ENCODE measurements at regions not wholly inside any gene's neighbourhood (a gene's known extent, or its start where the extent isn't known, plus 50 kb on each side); places are given as distances from the start of the nearest gene placed in this dataset.
A peak's percentile ranks its signal among the peaks of the same experiment; 100 is the strongest.
"Not testable (repeated sequence)": the region's sequence is repeated elsewhere in the genome, so short reads cannot be mapped to it uniquely, and the experiment has no call there.

GRCh38 chr1:244297087-244297486 lies 154.6 kb downstream of the ADSS2 start:
- DNase-seq (ENCODE audit: low spot score) = no peak

GRCh38 chr1:244297616-244298015 lies 154.1 kb downstream of the ADSS2 start:
- DNase-seq (ENCODE audit: low spot score) = no peak

GRCh38 chr1:244300029-244300375 lies 151.7 kb downstream of the ADSS2 start:
- DNase-seq (ENCODE audit: low spot score) = not testable (repeated sequence)

DNA sequence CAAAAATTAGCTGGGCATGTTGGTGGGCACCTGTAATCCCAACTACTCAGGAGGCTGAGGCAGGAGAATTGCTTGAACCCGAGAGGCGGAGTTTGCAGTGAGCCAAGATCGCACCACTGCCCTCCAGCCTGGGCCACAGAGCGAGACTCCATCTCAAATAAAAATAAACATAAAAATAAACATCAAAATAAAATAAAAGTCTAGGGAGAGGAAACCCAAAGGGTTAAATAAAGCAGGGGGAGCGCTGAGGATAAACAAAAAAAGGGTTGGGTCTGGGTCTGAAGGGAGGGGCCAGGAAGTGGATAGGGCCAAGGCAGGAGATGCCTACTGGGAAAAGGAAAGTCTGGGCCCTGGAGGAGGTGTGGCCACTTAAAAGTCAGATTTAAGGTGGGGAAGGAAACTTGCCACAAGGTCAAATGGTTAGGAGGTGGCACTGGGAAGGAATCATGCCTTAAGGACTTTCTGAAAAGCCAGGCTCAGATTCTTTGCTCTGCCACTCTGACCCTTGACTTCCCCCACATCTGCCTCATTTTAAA lies 150.0 kb downstream of the ADSS2 start:
- DNase-seq (ENCODE audit: low spot score) = no peak

DNA sequence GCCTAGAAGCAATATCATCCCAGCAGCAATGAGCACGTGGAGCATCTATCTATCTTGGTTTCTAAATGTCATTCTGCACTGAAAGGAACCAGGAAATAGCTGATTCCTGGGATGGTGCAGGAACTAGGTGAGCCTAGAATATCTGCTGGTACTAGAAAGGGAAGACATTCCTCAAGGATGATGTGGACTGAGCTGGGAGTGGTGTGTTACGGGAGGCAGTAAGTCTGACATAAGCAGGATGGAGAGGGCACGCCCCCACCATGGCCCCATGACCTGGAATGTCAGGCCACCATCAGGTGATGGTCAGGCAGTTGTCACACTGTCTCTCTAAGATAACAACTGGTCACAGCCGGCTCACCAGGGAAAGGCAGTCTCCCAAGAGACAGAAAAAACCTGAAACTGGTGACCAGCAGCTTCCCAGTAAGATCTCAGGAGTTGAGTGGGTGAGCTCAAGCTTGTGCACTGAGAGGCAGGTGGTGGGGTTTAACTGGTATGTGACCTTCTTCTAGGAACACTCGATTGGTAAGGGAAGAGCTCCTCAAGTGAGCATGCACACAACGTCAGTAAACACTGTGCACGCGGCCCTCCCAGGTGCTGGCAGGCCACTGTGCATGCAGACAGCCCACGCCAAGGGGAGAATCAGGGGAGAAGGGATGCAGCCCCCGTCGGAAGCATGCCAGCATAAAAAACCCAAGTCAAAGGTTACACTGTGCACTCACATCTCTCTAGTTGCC lies 148.7 kb downstream of the ADSS2 start:
- no peak for DNase-seq (ENCODE audit: low spot score)

- DNase-seq (ENCODE audit: low spot score) = no peak
Measured at GRCh38 chr1:244303610-244303969, 148.1 kb downstream of the ADSS2 start.

DNA sequence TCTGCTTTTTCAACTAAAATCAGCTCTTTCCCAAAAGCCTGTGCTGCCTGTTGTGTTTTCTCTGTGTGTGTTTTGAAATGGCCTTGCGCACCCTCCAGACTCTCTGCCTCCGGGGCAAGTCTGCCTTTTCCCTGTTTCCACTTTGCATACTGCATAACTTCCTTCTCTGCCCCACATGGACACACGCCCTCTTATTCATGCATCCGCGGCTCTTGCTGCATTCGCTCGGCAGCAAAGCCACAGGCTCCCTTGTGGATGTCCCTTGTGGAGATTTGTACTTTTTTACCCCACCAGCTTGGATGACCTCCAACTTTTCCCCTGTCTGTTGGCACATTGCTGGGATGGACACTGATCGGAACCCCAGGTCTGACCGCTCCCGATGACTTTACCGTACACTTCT lies 147.6 kb downstream of the ADSS2 start:
- no peak for DNase-seq (ENCODE audit: low spot score)

DNA sequence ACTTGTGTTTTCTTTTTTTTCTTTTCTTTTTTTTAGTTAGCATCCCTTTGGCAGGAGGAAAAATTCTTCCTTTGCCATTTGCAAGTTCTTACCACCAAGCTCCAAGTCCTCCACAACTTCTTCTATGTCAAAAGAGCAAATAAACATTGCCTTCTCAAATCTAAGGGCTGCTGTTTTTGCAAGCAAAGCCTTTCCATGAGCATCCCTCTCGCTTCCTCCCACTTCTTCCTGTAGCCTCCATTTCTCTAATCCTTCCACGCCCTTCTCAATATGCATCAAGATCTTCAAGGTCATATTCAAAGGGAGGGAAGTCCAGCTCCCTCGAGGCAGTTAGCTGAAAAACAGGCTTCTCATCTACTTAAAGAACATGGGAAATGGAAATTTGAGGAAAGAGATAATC lies 147.1 kb downstream of the ADSS2 start:
- DNase-seq (ENCODE audit: low spot score) = no peak

DNA sequence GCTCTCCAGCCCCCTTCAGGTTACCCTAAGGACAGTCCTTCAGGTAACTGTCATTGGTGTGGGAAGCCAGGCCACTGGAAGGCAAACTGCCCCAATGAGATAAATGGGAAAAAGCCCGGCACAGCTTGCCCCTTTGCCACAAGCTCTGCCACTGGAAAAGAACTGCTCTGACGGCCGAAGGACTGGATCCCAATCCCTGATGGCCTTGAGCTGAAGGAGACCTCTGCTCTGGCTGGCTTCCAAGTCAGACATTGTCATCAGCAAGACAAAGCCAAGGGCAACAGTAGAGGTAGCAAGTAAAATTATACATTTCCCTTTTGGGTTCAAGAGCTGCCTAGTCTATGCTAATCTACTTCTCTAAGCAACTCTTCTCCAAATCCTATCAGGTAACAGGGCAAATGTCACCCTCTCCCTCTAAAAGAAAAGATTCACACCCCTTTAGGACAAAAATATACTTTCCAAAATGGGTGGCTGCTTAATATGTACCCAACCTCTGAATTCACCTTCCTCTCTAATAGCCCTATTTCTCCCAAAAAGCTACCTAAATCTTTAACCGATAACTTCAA lies 145.8 kb downstream of the ADSS2 start:
- DNase-seq (ENCODE audit: low spot score) = no peak

- no peak for DNase-seq (ENCODE audit: low spot score)
Measured at GRCh38 chr1:244306544-244306943, 145.2 kb downstream of the ADSS2 start.

DNA sequence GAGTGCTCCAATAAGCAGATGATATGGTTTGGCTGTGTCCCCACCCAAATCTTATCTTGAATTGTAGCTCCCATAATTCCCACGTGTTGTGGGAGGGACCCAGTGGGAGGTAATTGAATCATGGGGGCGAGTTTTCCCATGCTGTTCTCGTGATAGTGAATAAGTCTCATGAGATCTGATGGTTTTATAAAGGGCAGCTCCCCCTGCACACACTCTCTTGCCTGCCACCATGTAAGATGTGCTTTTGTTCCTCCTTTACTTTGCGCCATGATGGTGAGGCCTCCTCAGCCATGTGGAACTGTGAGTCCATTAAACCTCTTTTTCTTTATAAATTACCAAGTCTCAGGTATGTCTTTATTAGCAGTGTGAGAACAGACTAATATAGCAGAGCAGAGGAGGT lies 142.5 kb downstream of the ADSS2 start:
- not testable (repeated sequence) for DNase-seq (ENCODE audit: low spot score)

GRCh38 chr1:244311784-244312532 lies 139.8 kb downstream of the ADSS2 start:
- DNase-seq (ENCODE audit: low spot score) = no peak

DNA sequence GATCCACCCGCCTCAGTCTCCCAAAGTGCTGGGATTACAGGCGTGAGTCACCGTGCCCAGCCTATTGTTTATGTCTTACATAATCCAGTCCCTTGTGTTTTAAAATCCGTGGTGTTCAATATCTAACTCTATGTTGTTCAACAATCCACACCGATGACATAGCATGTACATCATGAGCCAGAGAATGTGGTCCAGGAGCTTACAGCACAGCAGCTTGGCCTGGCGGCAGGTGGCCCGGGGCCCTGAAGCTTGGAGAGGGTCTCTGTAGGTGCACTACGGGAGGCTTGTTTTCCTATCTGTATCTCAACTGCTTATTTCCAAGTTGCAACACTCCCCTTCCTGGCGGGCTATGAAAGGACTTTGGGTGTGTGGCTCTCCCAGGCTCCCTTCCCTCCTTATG lies 138.4 kb downstream of the ADSS2 start:
- DNase-seq (ENCODE audit: low spot score) = no peak

GRCh38 chr1:244314921-244315559 lies 136.7 kb downstream of the ADSS2 start:
- DNase-seq (ENCODE audit: low spot score) = no peak

DNA sequence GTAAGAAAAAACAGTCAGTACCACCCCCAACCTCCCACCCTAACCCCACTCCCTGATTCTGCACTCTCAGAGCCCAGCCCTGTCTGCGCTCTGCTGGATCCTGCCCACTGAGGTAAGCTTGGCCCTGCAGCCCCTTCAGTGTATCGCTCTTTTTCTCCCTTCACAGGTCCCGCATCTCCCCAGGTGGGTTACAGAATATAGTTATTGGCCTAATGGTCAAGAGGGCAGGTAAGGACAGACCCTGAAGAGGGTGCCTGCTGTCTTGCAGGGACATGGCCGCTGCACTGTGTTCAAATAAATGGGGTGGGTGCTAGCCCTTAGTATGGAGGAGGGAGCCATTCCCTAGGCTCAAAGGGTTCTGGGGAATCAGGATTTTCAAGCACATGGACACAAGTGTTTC lies 135.7 kb downstream of the ADSS2 start:
- DNase-seq (ENCODE audit: low spot score) = no peak

DNA sequence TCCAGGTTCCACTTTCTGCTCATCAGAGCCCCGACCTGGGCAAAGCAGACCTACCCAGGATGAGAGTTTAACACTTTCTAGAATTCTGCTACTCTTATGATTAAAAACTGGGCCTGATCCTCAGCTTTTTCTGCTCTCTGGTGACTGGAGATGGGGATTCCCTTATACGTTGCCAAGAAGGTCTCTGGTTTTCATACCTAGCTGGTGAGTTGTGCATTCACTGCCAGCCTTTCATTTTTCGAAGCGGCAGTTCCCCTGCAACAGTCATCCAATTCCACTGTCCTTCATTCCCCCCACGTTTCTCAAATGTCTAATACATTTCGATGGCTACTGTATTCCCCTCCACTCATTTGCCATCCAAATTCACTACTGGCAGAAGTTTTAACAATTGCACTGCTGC lies 135.3 kb downstream of the ADSS2 start:
- no peak for DNase-seq (ENCODE audit: low spot score)

DNA sequence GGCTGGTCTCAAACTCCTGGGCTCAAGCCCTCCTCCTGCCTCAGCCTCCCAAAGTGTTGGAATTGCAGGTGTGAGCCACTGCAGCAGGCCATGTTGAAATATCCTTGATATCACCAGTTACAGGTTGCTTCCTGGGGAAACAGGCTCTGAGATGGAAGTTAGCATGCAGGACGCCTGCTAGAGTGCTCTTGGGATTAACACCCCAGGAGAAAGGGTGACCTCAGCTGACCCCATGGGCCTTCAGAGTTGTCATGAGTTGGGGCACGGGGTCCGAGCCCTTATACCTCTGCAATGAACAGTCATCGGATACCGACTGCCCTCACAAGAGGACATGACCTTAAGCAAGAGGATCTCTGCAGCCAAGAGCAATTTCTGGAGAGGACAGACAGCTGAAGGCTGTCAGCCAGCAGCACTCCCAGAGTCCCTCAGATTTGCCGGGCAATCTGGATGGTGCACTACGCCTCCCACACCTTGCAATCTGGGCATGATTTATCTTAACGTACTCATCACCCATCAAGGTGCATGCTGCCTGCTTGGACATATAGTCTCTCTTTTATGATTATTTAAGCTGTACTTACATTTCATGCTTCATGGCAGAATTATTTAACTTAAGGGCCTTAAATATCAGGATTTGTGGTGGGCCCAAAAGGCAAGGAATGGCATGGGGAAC lies 134.6 kb downstream of the ADSS2 start:
- no peak for DNase-seq (ENCODE audit: low spot score)

DNA sequence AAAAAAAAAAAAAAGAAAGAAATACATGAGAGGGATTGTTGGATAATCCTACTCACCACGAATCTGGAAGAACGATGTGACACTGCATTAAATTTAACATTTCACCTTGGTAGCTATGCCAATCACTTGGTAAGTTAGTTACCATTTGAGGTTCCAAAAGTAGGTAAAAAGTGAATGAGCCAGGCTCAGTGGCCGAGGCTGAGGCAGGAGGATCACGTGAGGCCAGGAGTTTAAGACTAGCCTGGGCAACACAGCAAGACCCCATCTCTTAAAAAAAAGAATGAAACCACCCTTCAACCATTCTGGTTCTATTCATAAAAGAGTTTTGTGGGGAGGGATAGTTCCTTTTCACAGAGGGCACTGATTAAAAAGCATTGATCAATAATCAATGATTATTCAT lies 133.6 kb downstream of the ADSS2 start:
- DNase-seq (ENCODE audit: low spot score) = no peak

GRCh38 chr1:244318512-244318911 lies 133.2 kb downstream of the ADSS2 start:
- DNase-seq (ENCODE audit: low spot score) = no peak

DNA sequence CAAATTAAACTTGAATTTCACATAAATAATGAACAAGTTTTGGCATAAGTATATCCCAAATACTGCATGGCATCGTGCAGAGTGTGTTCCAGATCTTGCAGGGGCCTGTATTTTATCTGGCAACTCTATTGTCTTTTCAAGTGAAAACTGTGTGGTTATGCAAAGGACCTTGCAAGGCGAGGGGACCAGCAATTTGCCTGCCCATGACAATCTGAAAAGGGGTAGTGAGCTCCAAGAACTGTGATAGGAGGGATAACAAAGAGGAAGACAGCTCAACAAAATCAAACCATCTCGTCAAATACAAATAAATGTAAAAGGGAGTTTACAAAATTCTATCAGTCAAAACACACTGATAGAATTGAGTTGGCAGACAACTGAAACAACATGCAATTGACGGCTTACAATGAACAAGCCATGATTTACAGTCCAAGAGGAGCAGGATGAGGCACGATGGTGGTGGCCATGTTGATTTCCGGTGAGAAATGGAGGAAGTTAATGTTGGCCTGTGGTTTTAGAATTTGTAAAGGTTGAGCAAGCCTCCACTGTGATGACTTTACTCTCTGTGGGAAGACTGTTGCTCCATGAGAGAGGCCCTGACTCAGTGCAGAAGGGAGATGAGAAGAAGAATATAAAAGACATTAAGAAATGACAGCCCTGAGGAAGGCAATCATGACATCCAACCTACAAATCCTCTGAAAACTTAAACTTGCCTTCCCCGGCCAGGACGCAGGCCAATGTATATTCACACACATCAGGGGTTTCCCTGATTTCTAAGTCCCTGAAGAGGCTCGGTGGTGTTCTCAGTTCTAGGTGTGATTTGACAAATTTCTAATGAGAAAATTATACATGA lies 132.2 kb downstream of the ADSS2 start:
- DNase-seq (ENCODE audit: low spot score) = peak; percentile 28

- DNase-seq (ENCODE audit: low spot score) = no peak
Measured at GRCh38 chr1:244322181-244322580, 129.5 kb downstream of the ADSS2 start.
